ENCODE measurements at regions not wholly inside any gene's neighbourhood (a gene's known extent, or its start where the extent isn't known, plus 50 kb on each side); places are given as distances from the start of the nearest gene placed in this dataset.
"Not testable (repeated sequence)": the region's sequence is repeated elsewhere in the genome, so short reads cannot be mapped to it uniquely, and the experiment has no call there.

DNA sequence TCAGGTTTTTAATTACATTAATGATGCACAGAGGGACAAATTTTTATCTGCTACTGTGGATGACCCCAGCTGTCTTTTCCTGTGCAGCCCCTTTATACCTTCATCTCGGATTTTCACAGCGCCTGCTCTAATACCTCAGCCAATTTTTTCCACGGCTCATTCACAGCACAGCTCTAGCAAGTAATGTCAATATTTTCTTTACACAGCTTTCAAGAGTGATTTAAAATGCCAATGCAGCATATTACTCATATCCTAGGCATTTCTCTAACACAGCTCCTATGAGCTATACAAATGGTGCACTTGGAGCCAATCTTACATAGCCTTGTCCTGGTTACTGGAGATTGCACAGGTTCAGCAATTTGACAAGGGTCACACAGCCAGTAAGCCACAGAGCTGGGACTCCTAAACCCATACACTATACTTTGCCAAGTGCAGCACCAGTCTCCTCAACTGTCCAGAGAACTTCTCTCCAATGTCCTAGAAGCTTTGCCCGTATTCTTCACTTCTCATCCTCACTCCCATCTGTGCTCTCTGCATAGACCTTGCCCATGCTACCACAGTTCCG, 661.8 kb downstream of the DTWD2 start:
- no peak overlapping the region for H3K4me3 ChIP-seq
- H3K79me2 ChIP-seq (ENCODE audit: low read depth), result no peaks in the 10 kb centered on the region
- no peaks in the 10 kb centered on the region for H3K36me3 ChIP-seq
- Mint-ChIP-seq H3K4me3 (no peak overlapping the region), H3K27ac (no peak overlapping the region), H3K36me3 (no peaks in the 10 kb centered on the region), H3K9me3 (peaks cover 22% of the 10 kb centered on the region), H3K27me3 (ENCODE audit: insufficient read depth, low read depth) (no peaks in the 10 kb centered on the region), H3K4me1 (peaks cover 3% of the 10 kb centered on the region)
- no peak overlapping the region for H3K9ac ChIP-seq
- H2AFZ ChIP-seq (replicated peaks), result no peak overlapping the region
- TF ChIP-seq, protein P1, sequence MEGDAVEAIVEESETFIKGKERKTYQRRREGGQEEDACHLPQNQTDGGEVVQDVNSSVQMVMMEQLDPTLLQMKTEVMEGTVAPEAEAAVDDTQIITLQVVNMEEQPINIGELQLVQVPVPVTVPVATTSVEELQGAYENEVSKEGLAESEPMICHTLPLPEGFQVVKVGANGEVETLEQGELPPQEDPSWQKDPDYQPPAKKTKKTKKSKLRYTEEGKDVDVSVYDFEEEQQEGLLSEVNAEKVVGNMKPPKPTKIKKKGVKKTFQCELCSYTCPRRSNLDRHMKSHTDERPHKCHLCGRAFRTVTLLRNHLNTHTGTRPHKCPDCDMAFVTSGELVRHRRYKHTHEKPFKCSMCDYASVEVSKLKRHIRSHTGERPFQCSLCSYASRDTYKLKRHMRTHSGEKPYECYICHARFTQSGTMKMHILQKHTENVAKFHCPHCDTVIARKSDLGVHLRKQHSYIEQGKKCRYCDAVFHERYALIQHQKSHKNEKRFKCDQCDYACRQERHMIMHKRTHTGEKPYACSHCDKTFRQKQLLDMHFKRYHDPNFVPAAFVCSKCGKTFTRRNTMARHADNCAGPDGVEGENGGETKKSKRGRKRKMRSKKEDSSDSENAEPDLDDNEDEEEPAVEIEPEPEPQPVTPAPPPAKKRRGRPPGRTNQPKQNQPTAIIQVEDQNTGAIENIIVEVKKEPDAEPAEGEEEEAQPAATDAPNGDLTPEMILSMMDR (IDR thresholded peaks at IDR 0.05), result no peak
- TF ChIP-seq EZH2phosphoT487 (IDR thresholded peaks at IDR 0.05) (no peak), EZH2 (IDR thresholded peaks at IDR 0.05) (no peak)
- DNase-seq (ENCODE audit: low spot score), result no peak
- H3K27ac ChIP-seq, result no peak overlapping the region
- H3F3A ChIP-seq (ENCODE audit: low read depth), result no peaks in the 10 kb centered on the region
- H4K20me1 ChIP-seq (ENCODE audit: low read depth), result no peaks in the 10 kb centered on the region
- H3K27me3 ChIP-seq, result no peaks in the 10 kb centered on the region
- no peaks in the 10 kb centered on the region for H3K9me3 ChIP-seq (ENCODE audit: low read depth)
- H3K4me1 ChIP-seq, result no peaks in the 10 kb centered on the region
- H3K4me2 ChIP-seq, result no peak overlapping the region

DNA sequence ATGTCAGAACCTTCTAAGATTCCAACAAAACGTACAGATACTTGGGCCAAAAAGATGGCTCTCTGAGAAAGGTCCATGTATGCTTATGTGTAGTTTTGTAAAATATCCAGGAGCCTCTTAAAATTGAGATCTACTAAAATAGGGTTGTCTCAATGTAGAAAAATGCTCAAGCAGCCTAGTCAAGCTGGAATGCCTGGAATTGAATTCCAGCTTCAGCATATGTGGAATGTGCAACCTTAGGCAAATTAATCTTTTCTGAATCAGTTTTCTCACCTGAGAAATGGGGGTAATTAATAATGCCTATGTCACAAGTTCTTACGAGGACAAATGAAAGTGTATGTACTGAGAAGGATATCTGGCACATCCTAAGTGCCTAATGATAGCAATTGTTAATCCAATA, 662.4 kb downstream of the DTWD2 start:
- Mint-ChIP-seq H3K4me3 (no peak overlapping the region), H3K36me3 (no peaks in the 10 kb centered on the region), H3K4me1 (peaks cover 3% of the 10 kb centered on the region), H3K27ac (no peak overlapping the region), H3K27me3 (ENCODE audit: insufficient read depth, low read depth) (no peaks in the 10 kb centered on the region), H3K9me3 (peaks cover 23% of the 10 kb centered on the region)
- Histone ChIP-seq H3K9me3 (ENCODE audit: low read depth) (no peaks in the 10 kb centered on the region), H3K4me3 (no peak overlapping the region), H3K27me3 (no peaks in the 10 kb centered on the region), H3K9ac (no peak overlapping the region), H3K79me2 (ENCODE audit: low read depth) (no peaks in the 10 kb centered on the region), H3K36me3 (no peaks in the 10 kb centered on the region), H3K4me1 (no peaks in the 10 kb centered on the region), H3F3A (ENCODE audit: low read depth) (no peaks in the 10 kb centered on the region), H4K20me1 (ENCODE audit: low read depth) (no peaks in the 10 kb centered on the region), H2AFZ (replicated peaks) (no peak overlapping the region), H3K4me2 (no peak overlapping the region), H3K27ac (no peak overlapping the region)
- no peak for DNase-seq (ENCODE audit: low spot score)
- no peak for TF ChIP-seq EZH2phosphoT487 (IDR thresholded peaks at IDR 0.05)
- TF ChIP-seq, protein P1 (IDR thresholded peaks at IDR 0.05), result no peak
- no peak for TF ChIP-seq EZH2 (IDR thresholded peaks at IDR 0.05)

DNA sequence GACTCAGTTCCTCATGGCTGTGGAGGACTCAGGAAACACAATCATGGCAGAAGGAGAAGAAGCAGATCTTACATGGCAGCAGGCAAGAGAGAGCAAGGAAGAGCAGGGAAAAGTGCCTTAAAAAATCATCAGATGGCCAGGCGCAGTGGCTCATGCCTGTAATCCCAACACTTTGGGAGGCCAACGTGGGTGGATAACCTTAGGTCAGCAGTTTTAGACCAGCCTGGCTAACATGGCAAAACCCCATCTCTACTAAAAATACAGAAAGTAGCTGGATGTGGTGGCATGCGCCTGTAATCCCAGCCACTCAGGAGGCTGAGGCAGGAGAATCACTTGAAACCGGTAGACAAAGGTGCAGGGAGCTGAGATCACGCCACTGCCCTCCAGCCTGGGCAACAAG, 664.6 kb downstream of the DTWD2 start:
- H2AFZ ChIP-seq (replicated peaks); H3F3A ChIP-seq (ENCODE audit: low read depth); H3K27ac ChIP-seq; H3K4me3 ChIP-seq; H3K27ac Mint-ChIP-seq; H3K9me3 ChIP-seq (ENCODE audit: low read depth); H3K27me3 ChIP-seq; H4K20me1 ChIP-seq (ENCODE audit: low read depth); H3K4me2 ChIP-seq; H3K4me1 Mint-ChIP-seq; H3K27me3 Mint-ChIP-seq (ENCODE audit: insufficient read depth, low read depth); H3K9ac ChIP-seq; H3K36me3 Mint-ChIP-seq; H3K4me1 ChIP-seq; DNase-seq (ENCODE audit: low spot score); H3K36me3 ChIP-seq; H3K79me2 ChIP-seq (ENCODE audit: low read depth); H3K4me3 Mint-ChIP-seq: not testable (repeated sequence)
- H3K9me3 Mint-ChIP-seq, result peaks cover 23% of the 10 kb centered on the region

DNA sequence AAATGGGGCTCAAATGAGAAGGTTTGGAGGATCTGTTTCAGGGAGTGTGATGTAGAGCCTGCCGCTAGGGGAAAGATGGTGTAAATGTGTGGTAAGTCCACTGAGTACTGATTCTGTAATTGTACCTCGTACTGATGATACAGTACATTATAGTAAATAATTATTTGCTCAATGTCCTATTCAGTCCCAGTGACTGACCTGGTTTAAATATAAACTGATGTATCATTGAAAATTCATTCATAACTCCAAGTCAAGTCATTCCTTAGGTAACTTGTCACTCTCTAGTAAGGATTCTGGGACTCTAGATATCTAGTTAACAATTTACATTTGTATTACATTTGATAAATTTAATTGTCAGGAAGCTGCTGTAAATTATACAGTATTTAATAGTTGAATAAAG, 667.3 kb downstream of the DTWD2 start:
- H3K4me3 ChIP-seq, result no peak overlapping the region
- H3K36me3 Mint-ChIP-seq, result no peaks in the 10 kb centered on the region

More for the DNA sequence above, 667.3 kb downstream of the DTWD2 start:
- Histone ChIP-seq H3K79me2 (ENCODE audit: low read depth) (no peaks in the 10 kb centered on the region), H3K4me1 (no peaks in the 10 kb centered on the region), H3K27ac (no peak overlapping the region), H3K27me3 (no peaks in the 10 kb centered on the region), H3F3A (ENCODE audit: low read depth) (no peaks in the 10 kb centered on the region), H3K36me3 (no peaks in the 10 kb centered on the region), H3K4me2 (no peak overlapping the region), H3K9ac (no peak overlapping the region), H3K9me3 (ENCODE audit: low read depth) (no peaks in the 10 kb centered on the region), H4K20me1 (ENCODE audit: low read depth) (no peaks in the 10 kb centered on the region), H2AFZ (replicated peaks) (no peak overlapping the region)
- no peak overlapping the region for H3K27ac Mint-ChIP-seq
- H3K4me3 Mint-ChIP-seq, result no peak overlapping the region
- peaks cover 23% of the 10 kb centered on the region for H3K9me3 Mint-ChIP-seq
- no peak for DNase-seq (ENCODE audit: low spot score)
- H3K27me3 Mint-ChIP-seq (ENCODE audit: insufficient read depth, low read depth), result peaks cover 2% of the 10 kb centered on the region
- no peaks in the 10 kb centered on the region for H3K4me1 Mint-ChIP-seq
- TF ChIP-seq, protein P1 (IDR thresholded peaks at IDR 0.05), result no peak
- no peak for TF ChIP-seq EZH2 (IDR thresholded peaks at IDR 0.05)
- TF ChIP-seq EZH2phosphoT487 (IDR thresholded peaks at IDR 0.05), result no peak

Data from neural progenitor cell (in vitro differentiated cells).